HL-60 (cell line): ENCODE measurements at regions not wholly inside any gene's neighbourhood (a gene's known extent, or its start where the extent isn't known, plus 50 kb on each side); places are given as distances from the start of the nearest gene placed in this dataset.

Source experiments
- DNase-seq, 2 experiments: peaks; one replicate each; pipeline ENCODE4 v3.0.0-alpha.2; 2010 to 2020; ENCODE audit warnings: low read depth in 1 of 2, low spot score in 1 of 2
- H3K27ac ChIP-seq: fragments of 250-450 bp; sonication (Bioruptor Pico); replicated peaks from 2 replicates; pipeline ENCODE4 v1.5.1; 2020; ENCODE audit warnings: mild to moderate bottlenecking, moderate library complexity
- H3K27me3 ChIP-seq: fragments of 250-450 bp; sonication (Bioruptor Pico); 2 replicates; pipeline ENCODE4 v1.5.1; 2021; ENCODE audit warnings: mild to moderate bottlenecking, moderate library complexity; ENCODE audit not compliant: insufficient read depth, poor library complexity, severe bottlenecking
- H3K4me3 ChIP-seq: replicated peaks from 2 replicates; pipeline ENCODE4 v1.5.1; 2011; ENCODE audit warnings: mild to moderate bottlenecking, control low read depth, low read length; ENCODE audit not compliant: insufficient read depth
- GABPA ChIP-seq: IDR thresholded peaks from 2 replicates; pipeline ENCODE4 v1.6.1; 2012; ENCODE audit warnings: low read depth
- POLR2AphosphoS5 ChIP-seq: IDR thresholded peaks from 2 replicates; pipeline ENCODE4 v1.6.1; 2012; ENCODE audit warnings: low read depth
- REST ChIP-seq: IDR thresholded peaks from 2 replicates; pipeline ENCODE4 v1.6.1; 2012; ENCODE audit warnings: low read depth; ENCODE audit not compliant: insufficient replicate concordance
- SPI1 ChIP-seq: IDR thresholded peaks from 2 replicates; pipeline ENCODE4 v1.6.1; 2012; ENCODE audit warnings: low read depth, mild to moderate bottlenecking, borderline replicate concordance
- TF ChIP-seq, protein P1 (sequence below): IDR thresholded peaks from one replicate; pipeline ENCODE4 v1.5.1; 2011; ENCODE audit warnings: low read length, control low read depth, inconsistent platforms; ENCODE audit not compliant: insufficient read depth

DNA sequence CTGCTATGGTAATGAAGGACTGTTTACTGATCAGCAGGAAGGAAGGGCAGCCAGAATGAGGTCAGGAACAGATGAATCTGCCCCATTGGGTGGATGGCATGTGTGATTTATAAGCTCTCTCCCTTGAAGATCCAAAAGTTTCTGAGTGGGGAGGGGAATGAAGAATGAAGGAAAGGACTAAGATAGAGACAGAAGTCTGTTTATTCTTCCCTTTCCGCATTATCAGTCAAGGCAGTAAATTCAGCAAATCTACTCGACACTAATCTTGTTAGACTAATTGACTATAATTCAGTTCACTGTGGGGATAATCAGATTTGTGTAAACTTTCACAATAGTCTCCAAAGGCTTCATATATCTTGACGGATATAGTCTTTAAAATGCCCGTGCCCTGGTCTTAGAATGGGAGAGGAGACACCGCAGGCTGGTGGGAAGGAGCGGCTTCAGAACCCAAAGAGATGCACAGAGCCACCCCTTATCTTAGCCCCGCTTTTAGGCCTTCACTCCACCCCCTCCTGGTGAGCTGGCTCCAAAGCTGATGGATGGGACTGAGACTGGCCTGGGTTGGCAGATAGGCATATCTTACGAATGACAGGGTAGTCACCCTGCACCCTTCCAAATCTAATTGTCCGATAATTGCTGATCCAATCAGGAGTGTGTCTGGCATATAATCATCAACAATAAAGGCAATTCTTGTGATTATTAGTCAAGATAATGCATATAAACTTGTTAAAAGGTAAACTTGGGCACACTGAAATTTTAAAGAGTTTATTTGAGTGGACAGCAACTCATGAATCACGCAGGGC is 76.0 kb upstream of the PPM1J start:
- DNase-seq: no peak
- TF ChIP-seq GABPA (no peak), POLR2AphosphoS5 (no peak), REST (no peak), SPI1 (no peak)
- TF ChIP-seq, protein P1, sequence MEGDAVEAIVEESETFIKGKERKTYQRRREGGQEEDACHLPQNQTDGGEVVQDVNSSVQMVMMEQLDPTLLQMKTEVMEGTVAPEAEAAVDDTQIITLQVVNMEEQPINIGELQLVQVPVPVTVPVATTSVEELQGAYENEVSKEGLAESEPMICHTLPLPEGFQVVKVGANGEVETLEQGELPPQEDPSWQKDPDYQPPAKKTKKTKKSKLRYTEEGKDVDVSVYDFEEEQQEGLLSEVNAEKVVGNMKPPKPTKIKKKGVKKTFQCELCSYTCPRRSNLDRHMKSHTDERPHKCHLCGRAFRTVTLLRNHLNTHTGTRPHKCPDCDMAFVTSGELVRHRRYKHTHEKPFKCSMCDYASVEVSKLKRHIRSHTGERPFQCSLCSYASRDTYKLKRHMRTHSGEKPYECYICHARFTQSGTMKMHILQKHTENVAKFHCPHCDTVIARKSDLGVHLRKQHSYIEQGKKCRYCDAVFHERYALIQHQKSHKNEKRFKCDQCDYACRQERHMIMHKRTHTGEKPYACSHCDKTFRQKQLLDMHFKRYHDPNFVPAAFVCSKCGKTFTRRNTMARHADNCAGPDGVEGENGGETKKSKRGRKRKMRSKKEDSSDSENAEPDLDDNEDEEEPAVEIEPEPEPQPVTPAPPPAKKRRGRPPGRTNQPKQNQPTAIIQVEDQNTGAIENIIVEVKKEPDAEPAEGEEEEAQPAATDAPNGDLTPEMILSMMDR: no peak
- peaks cover 2% of the 10 kb centered on the region for H3K27me3 ChIP-seq
- no peak overlapping the region for H3K27ac ChIP-seq
- no peak overlapping the region for H3K4me3 ChIP-seq

- no peak overlapping the region for H3K4me3 ChIP-seq
- TF ChIP-seq REST: no peak
- no peak for TF ChIP-seq POLR2AphosphoS5
- TF ChIP-seq GABPA: no peak
- TF ChIP-seq, protein P1: no peak
- no peak for TF ChIP-seq SPI1
- H3K27me3 ChIP-seq: peaks cover 2% of the 10 kb centered on the region
- no peak overlapping the region for H3K27ac ChIP-seq
- DNase-seq: no peak
These were observed 73.4 kb upstream of the PPM1J start for GRCh38 chr1:112788561-112788960.

DNA sequence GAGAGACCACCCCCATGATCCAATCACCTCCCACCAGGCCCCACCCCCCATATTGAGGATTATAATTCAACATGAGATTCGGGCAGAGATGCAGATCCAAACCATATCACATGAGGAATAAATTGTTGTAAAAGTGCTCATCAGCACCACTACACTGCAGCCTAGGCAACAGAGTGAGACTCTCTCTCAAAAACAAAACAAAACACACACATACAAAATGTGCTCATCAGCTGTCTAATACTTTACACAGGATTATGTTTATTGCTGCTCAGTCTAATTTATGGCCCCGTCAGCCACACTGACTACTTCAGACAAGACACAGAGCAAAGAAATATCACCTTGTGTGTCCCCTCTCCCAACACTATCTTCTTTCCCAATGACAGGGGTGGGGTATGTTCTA is 72.9 kb upstream of the PPM1J start:
- no peak for DNase-seq
- Histone ChIP-seq H3K27ac (no peak overlapping the region), H3K27me3 (peaks cover 2% of the 10 kb centered on the region), H3K4me3 (no peak overlapping the region)
- TF ChIP-seq REST (no peak), POLR2AphosphoS5 (no peak), GABPA (no peak), SPI1 (no peak)
- TF ChIP-seq, protein P1: no peak
